Aorta (tissue), 5 donors: ENCODE measurements at regions not wholly inside any gene's neighbourhood (a gene's known extent, or its start where the extent isn't known, plus 50 kb on each side); places are given as distances from the start of the nearest gene placed in this dataset.

Source experiments
- ATAC-seq: fragments of 200-7000 bp; cut with Tn5 transposase; one replicate; pipeline ENCODE4 v1.9.1; 2022; ENCODE audit warnings: moderate library complexity; ENCODE audit not compliant: low FRiP score
- DNase-seq, 2 donors: peaks; one replicate each; pipeline ENCODE4 v3.0.0-alpha.2; 2020
- H3K27ac ChIP-seq, 2 donors: one replicate each; pipeline ENCODE4 v1.5.1; 2013; ENCODE audit warnings: low read length in 2 of 2, mild to moderate bottlenecking in 2 of 2, moderate library complexity in 2 of 2, control low read depth in 1 of 2, inconsistent platforms in 1 of 2, low read depth in 1 of 2
- H3K27me3 ChIP-seq, 2 donors: one replicate each; pipeline ENCODE4 v1.6.1; 2013; ENCODE audit warnings: control low read depth in 1 of 2, low read length in 1 of 2, mild to moderate bottlenecking in 1 of 2, moderate library complexity in 1 of 2; ENCODE audit not compliant: insufficient read depth in 2 of 2, control insufficient read depth in 1 of 2
- H3K36me3 ChIP-seq, 2 donors: one replicate each; pipeline ENCODE4 v1.6.1; 2013; ENCODE audit warnings: control low read depth in 1 of 2, low read length in 1 of 2, mild to moderate bottlenecking in 1 of 2; ENCODE audit not compliant: insufficient read depth in 2 of 2, control insufficient read depth in 1 of 2
- H3K4me1 ChIP-seq, 2 donors: one replicate each; pipeline ENCODE4 v1.6.1; 2013; ENCODE audit warnings: low read length in 2 of 2, control low read depth in 1 of 2, mild to moderate bottlenecking in 1 of 2, moderate library complexity in 1 of 2; ENCODE audit not compliant: insufficient read depth in 2 of 2, control insufficient read depth in 1 of 2
- H3K4me3 ChIP-seq, 2 donors: one replicate each; pipeline ENCODE4 v1.5.1; 2013; ENCODE audit warnings: low read length in 2 of 2, control low read depth in 1 of 2, mild to moderate bottlenecking in 1 of 2
- H3K9me3 ChIP-seq: one replicate; pipeline ENCODE4 v1.6.1; 2013; ENCODE audit warnings: mild to moderate bottlenecking, low read length; ENCODE audit not compliant: control insufficient read depth
- WGBS, 2 donors: extraction: QIAGEN DNeasy Blood & Tissue Kit; methylation state at CpG; one replicate each; pipeline ENCODE4 v1.1.7; 2013; 5-methylcytosine and 5-hydroxymethylcytosine counted together
- intact Hi-C, 2 donors: fragments of 100-400 bp; cut with DNase I; formaldehyde crosslinking; loops; one replicate each; pipeline versions ENCODE4 v1.14.2 to v1.15.0; 2022
- donor health status: healthy with polysubstance abuse.
- donor health status: Bipolar disorder and iron deficiency.
- donor health status: DM: no; HTN: no; CAD: no.
- donor health status: DM: no; HTN: no; CAD: no.
- donor health status: DM: yes; HTN: yes; CAD: no.

- ATAC-seq = no peak
- 76 to 79% methylated on average over 11 of the region's 11 CpGs for WGBS, 2 donors
- intact Hi-C loops = no loop called here
These were observed 600.0 kb downstream of the QKI start for GRCh38 chr6:164014346-164015087.

GRCh38 chr6:164013480-164014208, 599.1 kb downstream of the QKI start:
- Histone ChIP-seq H3K36me3 (no peaks in the 10 kb centered on the region), H3K4me3 (no peak overlapping the region), H3K27ac (no peak overlapping the region), H3K4me1 (no peaks in the 10 kb centered on the region), H3K27me3 (no peaks in the 10 kb centered on the region), H3K9me3 (no peaks in the 10 kb centered on the region)
- DNase-seq (no peak), ATAC-seq (no peak)
- intact Hi-C loops = no loop called here
- WGBS, 2 donors = 42 to 45% methylated on average over 5 of the region's 5 CpGs

More at GRCh38 chr6:164014346-164015087, 600.0 kb downstream of the QKI start:
- Histone ChIP-seq H3K27ac (no peak overlapping the region), H3K9me3 (no peaks in the 10 kb centered on the region), H3K4me1 (no peaks in the 10 kb centered on the region), H3K4me3 (no peak overlapping the region), H3K27me3 (no peaks in the 10 kb centered on the region), H3K36me3 (no peaks in the 10 kb centered on the region)
- DNase-seq = no peak

DNA sequence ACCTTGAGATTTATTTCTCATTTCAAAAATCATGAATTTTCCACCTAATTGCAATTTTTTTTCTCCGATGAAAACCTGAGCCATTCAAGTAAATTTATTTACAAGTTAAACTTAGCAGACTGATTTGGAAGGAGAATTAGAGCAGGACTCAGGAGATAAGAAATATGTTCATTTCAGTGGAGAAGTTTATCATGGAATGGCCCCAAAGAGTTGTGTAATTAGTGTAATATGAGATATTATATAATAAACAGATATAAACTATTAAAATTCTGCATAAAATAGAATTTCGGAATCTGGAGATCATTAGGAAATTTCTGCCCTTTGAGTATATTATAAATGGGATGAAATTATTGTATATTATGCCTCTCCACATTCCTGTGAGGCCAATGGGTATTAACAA, 596.8 kb downstream of the QKI start:
- H3K9me3 ChIP-seq = peaks cover 1% of the 10 kb centered on the region
- no peak overlapping the region for H3K4me3 ChIP-seq
- ATAC-seq (no peak), DNase-seq (no peak)
- H3K4me1 ChIP-seq = no peaks in the 10 kb centered on the region
- no peak overlapping the region for H3K27ac ChIP-seq
- 89% methylated on average over 2 of the region's 2 CpGs for WGBS, 2 donors
- no peaks in the 10 kb centered on the region for H3K36me3 ChIP-seq
- intact Hi-C loops = no loop called here
- no peaks in the 10 kb centered on the region for H3K27me3 ChIP-seq

DNA sequence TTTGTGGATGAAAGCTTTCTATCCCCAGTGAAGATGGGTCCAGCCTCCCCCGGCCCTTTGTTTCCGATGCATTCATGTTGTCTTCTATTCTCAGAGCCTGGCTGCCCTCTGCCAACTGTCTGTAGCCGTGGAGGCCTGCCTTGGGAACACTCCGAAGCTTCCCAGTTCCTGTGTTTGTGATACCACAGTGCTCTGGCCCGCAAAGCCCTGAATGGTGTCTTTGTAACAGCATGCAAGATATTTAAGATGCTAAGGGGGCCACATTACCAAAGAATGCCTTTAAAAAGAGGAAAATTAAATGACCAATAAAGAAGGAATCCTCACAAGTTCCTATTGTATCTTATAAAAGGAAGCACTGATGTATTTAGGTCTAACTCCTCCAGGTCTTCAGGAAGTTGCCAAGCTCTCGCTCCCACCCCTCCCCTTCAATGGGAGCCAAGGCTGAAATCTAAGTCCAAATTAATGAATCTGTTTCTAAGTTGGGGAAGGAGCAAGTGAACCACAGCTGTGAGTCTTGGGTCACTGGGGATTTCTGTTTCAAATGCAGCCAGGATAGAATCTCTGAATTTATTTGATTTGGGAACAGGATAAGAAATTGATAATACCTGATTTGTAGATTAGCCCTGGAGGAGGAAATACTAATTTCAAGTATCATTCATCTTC, 596.1 kb downstream of the QKI start:
- WGBS, 2 donors = 64 to 67% methylated on average over 6 of the region's 6 CpGs
- ATAC-seq = no peak
- H3K36me3 ChIP-seq = no peaks in the 10 kb centered on the region
- no peak overlapping the region for H3K27ac ChIP-seq
- no peaks in the 10 kb centered on the region for H3K4me1 ChIP-seq
- H3K9me3 ChIP-seq = peaks cover 1% of the 10 kb centered on the region
- no peak for DNase-seq
- intact Hi-C loops = no loop called here
- H3K27me3 ChIP-seq = no peaks in the 10 kb centered on the region
- no peak overlapping the region for H3K4me3 ChIP-seq

DNA sequence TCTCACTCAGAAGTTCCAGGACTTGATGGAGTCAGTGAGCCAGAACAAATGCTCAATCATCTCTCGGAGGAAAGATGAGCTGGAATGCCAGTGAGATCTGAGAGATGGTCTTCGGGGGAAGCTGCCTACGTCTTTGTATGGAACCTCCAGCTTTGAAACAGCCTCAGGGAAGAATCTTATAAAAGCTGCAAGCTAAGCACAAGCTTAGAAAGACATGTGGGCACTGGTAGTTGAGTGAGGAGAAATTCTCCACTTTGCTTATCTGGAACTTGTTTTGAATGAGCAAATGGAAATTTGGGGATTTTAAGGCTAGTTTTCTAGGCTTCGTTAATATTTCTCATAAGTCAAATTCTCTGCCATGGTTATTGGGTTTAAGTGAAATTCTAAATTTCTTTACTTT, 594.4 kb downstream of the QKI start:
- Histone ChIP-seq H3K4me1 (no peaks in the 10 kb centered on the region), H3K27ac (no peak overlapping the region), H3K36me3 (no peaks in the 10 kb centered on the region), H3K9me3 (peaks cover 1% of the 10 kb centered on the region), H3K27me3 (no peaks in the 10 kb centered on the region), H3K4me3 (no peak overlapping the region)
- intact Hi-C loops = no loop called here
- WGBS, 2 donors = 77 to 84% methylated on average over 4 of the region's 4 CpGs
- no peak for DNase-seq
- ATAC-seq = no peak

GRCh38 chr6:164007881-164008280, 593.4 kb downstream of the QKI start:
- peaks cover 1% of the 10 kb centered on the region for H3K9me3 ChIP-seq
- intact Hi-C loops = no loop called here
- 77% methylated on average over 7 of the region's 7 CpGs for WGBS, 2 donors
- no peak for ATAC-seq
- H3K36me3 ChIP-seq = no peaks in the 10 kb centered on the region
- H3K27me3 ChIP-seq = no peaks in the 10 kb centered on the region
- no peak for DNase-seq
- H3K4me3 ChIP-seq = no peak overlapping the region
- no peak overlapping the region for H3K27ac ChIP-seq
- H3K4me1 ChIP-seq = no peaks in the 10 kb centered on the region

DNA sequence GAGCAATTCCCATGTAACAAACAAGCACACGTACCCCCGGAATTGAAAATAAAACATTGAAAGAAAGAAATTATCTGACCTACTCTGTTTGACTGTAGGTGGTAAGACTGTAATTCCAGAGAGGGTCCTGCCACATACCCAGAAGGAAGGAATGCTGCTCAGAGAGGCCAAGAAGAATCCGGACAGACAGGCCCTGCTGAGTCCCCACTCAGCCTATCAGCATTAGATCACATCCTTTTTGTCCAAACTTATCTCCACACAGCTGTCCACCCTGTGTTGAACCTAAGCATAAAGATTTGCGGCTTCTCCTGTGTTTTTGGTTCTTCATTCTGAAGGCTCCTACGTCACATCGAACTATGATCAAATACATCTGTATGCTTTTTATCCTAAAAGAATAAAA, 591.9 kb downstream of the QKI start:
- Histone ChIP-seq H3K4me1 (no peaks in the 10 kb centered on the region), H3K27me3 (no peaks in the 10 kb centered on the region), H3K9me3 (peaks cover 1% of the 10 kb centered on the region), H3K36me3 (no peaks in the 10 kb centered on the region), H3K27ac (no peak overlapping the region), H3K4me3 (no peak overlapping the region)
- ATAC-seq (no peak), DNase-seq (no peak)
- WGBS, 2 donors = 86 to 90% methylated on average over 6 of the region's 6 CpGs
- intact Hi-C loops = no loop called here

GRCh38 chr6:164005004-164005711, 590.6 kb downstream of the QKI start:
- ATAC-seq = no peak
- Histone ChIP-seq H3K4me3 (no peak overlapping the region), H3K36me3 (no peaks in the 10 kb centered on the region), H3K9me3 (peaks cover 1% of the 10 kb centered on the region), H3K27ac (no peak overlapping the region), H3K4me1 (no peaks in the 10 kb centered on the region), H3K27me3 (no peaks in the 10 kb centered on the region)
- no peak for DNase-seq
- intact Hi-C loops = no loop called here
- 49 to 57% methylated on average over 4 of the region's 4 CpGs for WGBS, 2 donors
